Thymus (tissue), 11 donors: ENCODE measurements at regions not wholly inside any gene's neighbourhood (a gene's known extent, or its start where the extent isn't known, plus 50 kb on each side); places are given as distances from the start of the nearest gene placed in this dataset.

ENCODE experiments used
- DNase-seq, 9 donors: peaks; one replicate each; pipeline ENCODE4 v3.0.0-alpha.2; 2013; ENCODE audit warnings: low spot score in 9 of 9, low read depth in 6 of 9, missing footprints in 1 of 9
- H3K27ac ChIP-seq, 2 donors: one replicate each; pipeline ENCODE4 v1.5.1; 2013; ENCODE audit warnings: control low read depth in 1 of 2, low read depth in 1 of 2, low read length in 1 of 2, mild to moderate bottlenecking in 1 of 2, moderate library complexity in 1 of 2
- H3K27me3 ChIP-seq, 2 donors: one replicate each; pipeline ENCODE4 v1.5.1; 2013; ENCODE audit warnings: low read length in 1 of 2; ENCODE audit not compliant: control insufficient read depth in 2 of 2, insufficient read depth in 1 of 2
- H3K36me3 ChIP-seq, 2 donors: one replicate each; pipeline ENCODE4 v1.5.1; 2013; ENCODE audit warnings: low read length in 1 of 2, mild to moderate bottlenecking in 1 of 2, moderate library complexity in 1 of 2; ENCODE audit not compliant: control insufficient read depth in 2 of 2, insufficient read depth in 2 of 2
- H3K4me1 ChIP-seq, 2 donors: one replicate each; pipeline ENCODE4 v1.5.1; 2013; ENCODE audit warnings: low read length in 2 of 2; ENCODE audit not compliant: control insufficient read depth in 2 of 2, insufficient read depth in 2 of 2
- H3K4me3 ChIP-seq, 2 donors: one replicate each; pipeline ENCODE4 v1.5.1; 2013; ENCODE audit warnings: low read length in 2 of 2, control low read depth in 1 of 2, mild to moderate bottlenecking in 1 of 2
- H3K9me3 ChIP-seq, 2 donors: one replicate each; pipeline ENCODE4 v1.5.1; 2013; ENCODE audit warnings: low read length in 1 of 2, mild to moderate bottlenecking in 1 of 2; ENCODE audit not compliant: control insufficient read depth in 2 of 2, insufficient read depth in 1 of 2
- WGBS: extraction: QIAGEN DNeasy Blood & Tissue Kit; methylation state at CpG from one replicate; pipeline ENCODE4 v1.1.7; 2013; 5-methylcytosine and 5-hydroxymethylcytosine counted together
- donor health status: healthy.

GRCh38 chr2:223228871-223229270 is 176.9 kb downstream of the KCNE4 start:
- H3K27me3 ChIP-seq, result no peaks in the 10 kb centered on the region
- no peak overlapping the region for H3K4me3 ChIP-seq
- no peak overlapping the region for H3K27ac ChIP-seq
- no peaks in the 10 kb centered on the region for H3K4me1 ChIP-seq
- no peak for DNase-seq
- H3K36me3 ChIP-seq, result no peaks in the 10 kb centered on the region
- H3K9me3 ChIP-seq, result no peaks in the 10 kb centered on the region

DNA sequence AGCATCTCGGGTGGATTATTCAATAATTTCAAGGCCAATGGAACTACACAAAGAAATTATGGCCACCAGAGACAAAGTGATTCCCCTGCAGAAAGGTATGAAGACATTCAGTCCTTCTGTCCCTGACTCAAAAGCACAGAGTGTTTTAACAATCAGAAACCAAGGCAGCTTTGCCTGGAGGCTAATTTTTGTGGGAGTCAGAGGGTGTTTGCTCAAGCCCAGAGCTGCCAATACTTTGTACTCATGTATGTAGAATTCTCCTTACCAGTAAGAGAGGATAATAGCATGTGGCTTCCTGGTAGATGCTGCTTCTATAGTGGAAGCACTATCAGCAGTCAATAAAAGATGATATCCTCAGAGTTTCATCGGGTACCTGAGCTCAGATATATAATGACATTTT is 178.4 kb downstream of the KCNE4 start:
- Histone ChIP-seq H3K4me1 (no peaks in the 10 kb centered on the region), H3K9me3 (no peaks in the 10 kb centered on the region), H3K27ac (no peak overlapping the region), H3K27me3 (no peaks in the 10 kb centered on the region), H3K36me3 (no peaks in the 10 kb centered on the region), H3K4me3 (no peak overlapping the region)
- WGBS, result 96% methylated on average over 2 of the region's 2 CpGs
- no peak for DNase-seq

- DNase-seq, result no peak
- no peak overlapping the region for H3K27ac ChIP-seq
- WGBS, result 77% methylated on average over 1 of the region's 1 CpG
- no peaks in the 10 kb centered on the region for H3K36me3 ChIP-seq
- no peaks in the 10 kb centered on the region for H3K4me1 ChIP-seq
- no peaks in the 10 kb centered on the region for H3K27me3 ChIP-seq
- no peaks in the 10 kb centered on the region for H3K9me3 ChIP-seq
- no peak overlapping the region for H3K4me3 ChIP-seq
Measured at GRCh38 chr2:223232285-223232684, 180.3 kb downstream of the KCNE4 start.

DNA sequence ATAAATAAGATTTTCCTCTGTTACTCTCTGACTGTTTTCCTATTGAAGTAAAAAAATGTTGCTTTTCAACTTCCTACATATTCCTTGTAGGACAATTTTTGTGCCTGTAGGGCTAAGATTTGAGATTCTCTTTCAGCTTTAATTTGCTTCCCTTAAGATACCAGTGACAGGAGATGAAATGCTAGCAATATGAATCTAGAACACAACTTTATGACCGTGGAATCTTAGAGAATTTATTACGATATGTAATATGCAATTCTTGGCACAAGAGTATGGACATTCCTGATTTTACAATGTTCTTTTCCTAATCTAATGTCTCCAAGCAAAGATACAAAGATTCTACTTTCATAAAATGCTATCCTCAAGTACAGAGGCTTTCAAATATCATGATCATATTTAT is 180.9 kb downstream of the KCNE4 start:
- H3K4me1 ChIP-seq, result no peaks in the 10 kb centered on the region
- H3K9me3 ChIP-seq, result no peaks in the 10 kb centered on the region
- H3K27me3 ChIP-seq, result no peaks in the 10 kb centered on the region
- no peak overlapping the region for H3K27ac ChIP-seq
- no peaks in the 10 kb centered on the region for H3K36me3 ChIP-seq
- no peak overlapping the region for H3K4me3 ChIP-seq
- DNase-seq, result no peak
- 96% methylated on average over 2 of the region's 2 CpGs for WGBS

DNA sequence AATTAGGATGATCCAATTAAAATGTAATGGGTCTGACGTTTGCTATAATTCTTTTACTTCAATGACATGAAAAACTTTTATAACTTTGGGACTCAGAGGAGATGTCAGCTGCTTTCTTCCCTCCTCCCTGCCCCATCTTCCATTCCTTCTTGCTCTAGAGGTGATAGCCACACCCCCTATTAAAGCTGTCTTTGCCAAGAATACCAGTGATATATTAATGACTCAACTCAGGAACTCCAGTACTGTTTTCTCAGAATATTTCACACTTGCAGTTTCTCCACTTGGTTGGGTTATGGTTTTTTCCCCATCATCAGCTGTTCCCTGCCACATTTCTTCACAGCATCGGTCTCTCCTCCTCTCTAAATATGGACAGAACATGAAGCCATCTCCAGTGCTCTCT is 184.0 kb downstream of the KCNE4 start:
- Histone ChIP-seq H3K27me3 (no peaks in the 10 kb centered on the region), H3K27ac (no peak overlapping the region), H3K36me3 (no peaks in the 10 kb centered on the region), H3K4me3 (no peak overlapping the region), H3K9me3 (no peaks in the 10 kb centered on the region), H3K4me1 (no peaks in the 10 kb centered on the region)
- DNase-seq, result no peak
- 87% methylated on average over 2 of the region's 2 CpGs for WGBS

- Histone ChIP-seq H3K27me3 (no peaks in the 10 kb centered on the region), H3K4me1 (no peaks in the 10 kb centered on the region), H3K4me3 (no peak overlapping the region), H3K27ac (no peak overlapping the region), H3K9me3 (no peaks in the 10 kb centered on the region), H3K36me3 (no peaks in the 10 kb centered on the region)
- 89% methylated on average over 2 of the region's 2 CpGs for WGBS
- DNase-seq, result no peak
Measured at GRCh38 chr2:223238301-223238700, 186.3 kb downstream of the KCNE4 start.

GRCh38 chr2:223243233-223243632 is 191.2 kb downstream of the KCNE4 start:
- Histone ChIP-seq H3K4me1 (no peaks in the 10 kb centered on the region), H3K36me3 (no peaks in the 10 kb centered on the region), H3K27ac (no peak overlapping the region), H3K27me3 (no peaks in the 10 kb centered on the region), H3K4me3 (no peak overlapping the region), H3K9me3 (no peaks in the 10 kb centered on the region)
- 83% methylated on average over 3 of the region's 3 CpGs for WGBS
- DNase-seq, result no peak

- H3K4me3 ChIP-seq, result no peak overlapping the region
- no peaks in the 10 kb centered on the region for H3K9me3 ChIP-seq
- no peaks in the 10 kb centered on the region for H3K4me1 ChIP-seq
- 97% methylated on average over 3 of the region's 3 CpGs for WGBS
- DNase-seq, result no peak
- H3K27me3 ChIP-seq, result no peaks in the 10 kb centered on the region
- no peak overlapping the region for H3K27ac ChIP-seq
- H3K36me3 ChIP-seq, result no peaks in the 10 kb centered on the region
Measured at GRCh38 chr2:223247136-223247535, 195.1 kb downstream of the KCNE4 start.

DNA sequence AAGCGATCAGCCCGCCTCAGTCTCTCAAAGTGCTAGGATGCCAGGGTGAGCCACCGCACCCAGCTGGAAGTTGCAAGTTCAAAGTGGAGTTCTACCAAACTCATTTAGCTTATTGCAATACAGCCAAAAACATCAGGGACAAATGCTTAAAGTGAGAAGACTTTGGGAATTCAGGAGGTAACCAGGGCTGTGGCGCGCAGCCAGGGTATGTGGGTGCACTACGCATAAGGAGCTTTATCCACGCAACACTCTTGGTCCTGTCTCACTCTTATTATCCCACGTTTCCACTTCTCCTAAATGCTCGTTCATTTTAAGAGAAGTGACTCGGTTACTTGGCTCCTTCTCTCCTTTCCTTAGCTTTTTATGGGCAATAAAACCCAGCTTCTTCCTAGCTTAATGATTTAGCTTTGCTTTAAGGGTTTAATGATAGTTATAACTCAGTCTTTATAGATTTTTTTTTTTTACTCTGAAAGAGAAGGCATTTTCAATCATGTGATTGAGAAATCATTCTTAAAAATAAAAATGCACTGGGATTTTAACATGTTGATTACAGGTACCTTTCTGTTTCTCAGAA is 199.8 kb downstream of the KCNE4 start:
- WGBS, result 90% methylated on average over 10 of the region's 10 CpGs
- H3K9me3 ChIP-seq, result no peaks in the 10 kb centered on the region

GRCh38 chr2:223260681-223261080 is 208.7 kb downstream of the KCNE4 start:
- Histone ChIP-seq H3K9me3 (peaks cover 0 to 1% of the 10 kb centered on the region in 2 donors), H3K36me3 (no peaks in the 10 kb centered on the region), H3K27ac (no peak overlapping the region), H3K27me3 (no peaks in the 10 kb centered on the region), H3K4me1 (no peaks in the 10 kb centered on the region), H3K4me3 (no peak overlapping the region)
- 77% methylated on average over 2 of the region's 2 CpGs for WGBS
- DNase-seq, result no peak

More for the DNA sequence above, 199.8 kb downstream of the KCNE4 start:
- Histone ChIP-seq H3K4me1 (no peaks in the 10 kb centered on the region), H3K27me3 (no peaks in the 10 kb centered on the region), H3K36me3 (no peaks in the 10 kb centered on the region), H3K4me3 (no peak overlapping the region), H3K27ac (no peak overlapping the region)
- DNase-seq, result no peak
